VCaP (cell line): ENCODE measurements at regions not wholly inside any gene's neighbourhood (a gene's known extent, or its start where the extent isn't known, plus 50 kb on each side); places are given as distances from the start of the nearest gene placed in this dataset.

Experiments used
- H3K27ac ChIP-seq: fragments of 450-650 bp; 2 replicates; pipeline ENCODE4 v1.5.1; 2017
- TF ChIP-seq, protein P1 (sequence below): fragments of 450-650 bp; conservative IDR thresholded peaks from 2 replicates; pipeline ENCODE4 v1.5.1; 2017; ENCODE audit warnings: mild to moderate bottlenecking, moderate library complexity

DNA sequence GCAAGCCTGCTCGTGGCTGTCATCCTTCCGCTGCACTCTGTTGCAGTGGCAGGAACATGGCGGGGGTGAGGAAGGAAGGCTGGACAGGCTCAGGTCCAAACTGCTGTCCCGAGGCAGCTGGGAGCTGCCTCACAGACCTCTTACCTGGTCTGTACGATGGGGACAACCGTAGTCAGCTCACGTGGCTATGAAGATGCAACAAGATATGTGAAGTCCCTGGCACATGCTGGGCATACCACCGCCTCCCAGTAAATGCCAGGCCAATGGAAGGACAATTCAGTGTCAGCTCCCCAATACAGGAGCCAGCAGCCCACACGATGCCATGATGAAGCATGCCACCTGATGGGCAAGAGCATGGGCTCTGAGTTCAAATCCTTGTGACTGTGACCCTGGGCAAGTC is 344.4 kb downstream of the CYRIA start:
- TF ChIP-seq, protein P1, sequence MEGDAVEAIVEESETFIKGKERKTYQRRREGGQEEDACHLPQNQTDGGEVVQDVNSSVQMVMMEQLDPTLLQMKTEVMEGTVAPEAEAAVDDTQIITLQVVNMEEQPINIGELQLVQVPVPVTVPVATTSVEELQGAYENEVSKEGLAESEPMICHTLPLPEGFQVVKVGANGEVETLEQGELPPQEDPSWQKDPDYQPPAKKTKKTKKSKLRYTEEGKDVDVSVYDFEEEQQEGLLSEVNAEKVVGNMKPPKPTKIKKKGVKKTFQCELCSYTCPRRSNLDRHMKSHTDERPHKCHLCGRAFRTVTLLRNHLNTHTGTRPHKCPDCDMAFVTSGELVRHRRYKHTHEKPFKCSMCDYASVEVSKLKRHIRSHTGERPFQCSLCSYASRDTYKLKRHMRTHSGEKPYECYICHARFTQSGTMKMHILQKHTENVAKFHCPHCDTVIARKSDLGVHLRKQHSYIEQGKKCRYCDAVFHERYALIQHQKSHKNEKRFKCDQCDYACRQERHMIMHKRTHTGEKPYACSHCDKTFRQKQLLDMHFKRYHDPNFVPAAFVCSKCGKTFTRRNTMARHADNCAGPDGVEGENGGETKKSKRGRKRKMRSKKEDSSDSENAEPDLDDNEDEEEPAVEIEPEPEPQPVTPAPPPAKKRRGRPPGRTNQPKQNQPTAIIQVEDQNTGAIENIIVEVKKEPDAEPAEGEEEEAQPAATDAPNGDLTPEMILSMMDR = no peak
- no peak overlapping the region for H3K27ac ChIP-seq

GRCh38 chr2:16320716-16321115 is 344.9 kb downstream of the CYRIA start:
- H3K27ac ChIP-seq = no peak overlapping the region
- TF ChIP-seq, protein P1 = no peak

GRCh38 chr2:16319551-16320121 is 346.0 kb downstream of the CYRIA start:
- TF ChIP-seq, protein P1 = no peak
- H3K27ac ChIP-seq = no peak overlapping the region

DNA sequence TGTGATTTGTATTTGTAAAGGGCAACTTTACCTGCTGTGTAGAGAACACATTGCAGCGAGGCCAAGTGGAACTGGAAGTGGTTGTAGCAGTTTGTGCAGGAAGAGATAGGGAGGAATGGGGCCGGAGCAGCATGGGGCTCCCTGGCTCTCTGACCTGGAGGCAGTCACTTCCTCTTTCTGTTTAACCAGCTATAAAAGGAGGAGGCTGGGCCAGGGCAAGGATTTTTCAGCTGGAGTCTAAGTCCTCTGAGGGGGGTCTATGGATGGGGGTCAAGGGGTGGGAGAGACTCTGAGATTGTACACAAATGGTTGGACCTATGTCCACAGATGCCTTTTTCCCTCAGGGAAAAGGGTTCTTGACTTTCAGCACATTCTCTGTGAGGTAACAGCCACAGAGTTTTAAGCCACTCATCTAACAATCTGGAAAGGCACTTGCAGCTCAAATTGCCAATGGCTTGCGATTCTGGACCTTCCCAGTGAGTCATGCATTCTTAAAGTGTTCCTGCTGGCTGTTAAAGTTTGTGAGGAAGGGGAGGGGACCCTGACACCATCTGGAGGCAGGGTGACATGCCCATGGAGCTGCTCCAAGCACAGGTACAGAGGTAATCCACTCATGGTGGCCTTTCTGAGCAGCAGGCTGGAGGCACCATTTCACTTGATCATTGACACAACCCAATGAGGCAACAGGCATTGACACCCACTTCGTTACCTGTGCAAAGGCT is 347.0 kb downstream of the CYRIA start:
- TF ChIP-seq, protein P1 = no peak

DNA sequence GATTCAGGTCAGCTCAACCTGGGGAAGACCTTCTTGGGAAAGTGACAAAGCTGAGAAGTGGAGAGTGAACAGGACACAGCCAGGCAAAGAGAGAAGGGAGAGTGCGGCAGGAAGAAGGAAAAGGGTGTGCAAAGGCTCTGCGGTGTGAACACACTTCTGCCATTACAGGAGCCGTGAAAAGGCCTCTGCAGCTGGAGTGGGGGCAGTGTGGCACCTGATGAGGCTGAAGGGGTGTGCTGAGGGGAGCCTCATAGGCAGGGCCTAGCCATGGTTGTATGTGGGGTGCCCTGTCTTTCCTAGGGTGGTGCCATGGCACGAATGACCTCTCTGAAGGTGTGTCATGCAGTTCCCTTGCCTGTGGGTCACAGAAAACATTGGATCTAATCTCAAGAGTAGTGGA is 347.6 kb downstream of the CYRIA start:
- H3K27ac ChIP-seq = no peak overlapping the region
- TF ChIP-seq, protein P1 = no peak

More for the DNA sequence above, 347.0 kb downstream of the CYRIA start:
- no peak overlapping the region for H3K27ac ChIP-seq

- TF ChIP-seq, protein P1 = no peak
- no peak overlapping the region for H3K27ac ChIP-seq
Measured at GRCh38 chr2:16317211-16317830, 348.3 kb downstream of the CYRIA start.

- no peak overlapping the region for H3K27ac ChIP-seq
- TF ChIP-seq, protein P1 = no peak
Measured at GRCh38 chr2:16316456-16317210, 349.0 kb downstream of the CYRIA start.
